ENCODE measurements at regions not wholly inside any gene's neighbourhood (a gene's known extent, or its start where the extent isn't known, plus 50 kb on each side); places are given as distances from the start of the nearest gene placed in this dataset.
A peak's percentile ranks its signal among the peaks of the same experiment; 100 is the strongest.
"Not testable (repeated sequence)": the region's sequence is repeated elsewhere in the genome, so short reads cannot be mapped to it uniquely, and the experiment has no call there.

- no peak for DNase-seq (ENCODE audit: low read depth)
Observed at GRCh38 chr17:16888413-16889087, 83.4 kb downstream of the TNFRSF13B start.

GRCh38 chr17:16887523-16888095 is 84.3 kb downstream of the TNFRSF13B start:
- DNase-seq (ENCODE audit: low read depth): no peak

GRCh38 chr17:16886655-16887322 is 85.1 kb downstream of the TNFRSF13B start:
- no peak for DNase-seq (ENCODE audit: low read depth)

DNA sequence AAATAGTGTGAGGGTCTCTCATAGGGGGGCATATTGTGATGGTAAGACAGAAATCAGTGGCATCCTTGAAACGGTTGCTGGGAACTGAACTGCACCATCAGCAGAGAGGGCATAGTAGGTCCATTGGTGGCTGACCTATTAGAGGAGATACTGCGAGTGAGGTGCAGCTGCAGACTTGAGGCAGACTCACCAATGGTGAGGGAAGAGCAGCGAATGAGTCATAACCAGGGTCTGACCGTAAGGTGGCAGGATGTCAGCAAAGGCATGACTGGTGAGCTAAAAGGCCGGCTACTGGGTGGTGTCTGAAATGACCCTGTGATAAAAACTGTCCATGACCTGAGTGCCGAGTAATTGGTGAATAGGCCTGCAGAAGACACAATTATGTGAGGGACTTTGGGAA is 86.7 kb downstream of the TNFRSF13B start:
- not testable (repeated sequence) for DNase-seq (ENCODE audit: low read depth)

DNA sequence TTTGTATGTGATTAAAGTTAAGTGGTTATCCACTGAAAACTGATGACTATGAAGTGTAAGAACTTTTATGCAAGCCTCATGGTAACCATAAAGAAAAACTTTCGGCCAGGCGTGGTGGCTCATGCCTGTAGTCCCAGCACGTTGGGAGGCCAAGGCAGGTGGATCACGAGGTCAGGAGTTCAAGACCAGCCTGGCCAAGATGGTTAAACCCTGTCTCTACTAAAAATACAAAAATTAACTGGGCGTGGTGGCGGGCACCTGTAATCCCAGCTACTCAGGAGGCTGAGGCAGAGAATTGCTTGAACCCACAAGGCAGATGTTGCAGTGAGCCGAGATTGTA is 89.0 kb downstream of the TNFRSF13B start:
- DNase-seq (ENCODE audit: low read depth): not testable (repeated sequence)

DNA sequence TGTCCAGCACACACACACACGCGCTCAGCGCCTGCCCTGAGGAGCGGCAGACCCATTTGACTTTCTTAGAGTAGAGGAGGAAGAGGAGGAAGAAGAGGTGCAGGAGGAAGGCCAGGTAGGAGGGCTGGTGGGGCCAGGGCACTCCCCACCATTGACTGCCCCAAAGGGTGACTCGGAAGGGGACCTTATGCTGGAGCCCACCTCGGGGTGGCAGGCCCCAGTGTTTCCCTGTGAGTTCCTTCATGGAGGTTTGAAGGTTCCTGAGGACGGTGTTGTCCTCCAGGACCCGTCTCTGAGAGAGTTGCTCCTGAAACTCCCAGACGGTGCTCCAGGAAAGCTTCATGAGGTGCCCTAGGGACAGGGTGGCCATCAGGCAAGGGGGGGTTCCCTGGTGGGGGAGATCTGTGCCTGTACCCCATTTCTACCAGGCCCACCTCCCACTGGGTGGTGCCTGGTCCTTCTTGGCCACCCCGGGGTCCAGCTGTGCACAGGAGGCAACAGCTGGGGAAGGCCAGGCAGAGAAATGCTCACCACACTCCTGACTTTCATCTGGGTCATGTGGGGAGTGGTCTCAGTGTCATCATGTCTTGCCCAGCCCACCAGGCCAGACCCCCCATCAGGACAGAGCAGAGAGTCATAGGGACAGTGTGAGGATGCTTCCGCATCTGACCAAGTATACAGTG is 89.5 kb downstream of the TNFRSF13B start:
- DNase-seq (ENCODE audit: low read depth): no peak

DNA sequence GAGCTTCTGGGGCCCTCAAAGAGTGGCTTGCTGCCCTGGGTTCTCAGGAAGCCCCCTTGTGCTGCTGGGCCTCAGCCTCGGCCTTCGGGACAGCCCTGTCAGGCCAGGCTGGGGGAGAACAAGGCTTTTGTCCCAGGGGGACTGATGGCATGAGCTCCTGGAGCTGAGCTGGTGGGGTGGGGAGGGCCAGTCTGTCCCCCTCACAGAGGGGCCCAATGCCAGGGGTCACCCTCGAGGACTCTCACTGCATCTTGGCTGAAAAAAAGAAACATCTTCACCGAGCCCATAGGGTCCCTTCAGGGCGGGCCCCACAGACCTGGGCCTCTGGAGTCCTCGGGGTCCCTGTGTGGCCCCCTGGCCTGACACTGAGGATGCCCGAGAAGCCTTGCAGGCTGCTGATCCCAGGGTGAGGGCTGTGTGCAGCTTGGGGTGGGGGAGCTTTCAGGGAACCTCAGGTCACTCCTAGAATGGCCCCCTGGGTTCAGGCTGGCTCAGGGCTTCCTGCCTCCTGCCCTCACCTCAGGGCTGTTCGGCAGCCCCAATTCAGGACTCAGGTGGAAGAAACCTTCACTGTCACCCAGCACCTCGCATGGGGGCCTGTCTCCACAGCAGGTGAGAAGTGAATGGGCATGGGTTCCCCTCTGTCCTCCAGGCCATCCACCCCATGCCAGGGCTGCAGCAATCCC is 90.5 kb downstream of the TNFRSF13B start:
- DNase-seq (ENCODE audit: low read depth): no peak

GRCh38 chr17:16880843-16881230 is 91.1 kb downstream of the TNFRSF13B start:
- DNase-seq (ENCODE audit: low read depth): no peak

DNA sequence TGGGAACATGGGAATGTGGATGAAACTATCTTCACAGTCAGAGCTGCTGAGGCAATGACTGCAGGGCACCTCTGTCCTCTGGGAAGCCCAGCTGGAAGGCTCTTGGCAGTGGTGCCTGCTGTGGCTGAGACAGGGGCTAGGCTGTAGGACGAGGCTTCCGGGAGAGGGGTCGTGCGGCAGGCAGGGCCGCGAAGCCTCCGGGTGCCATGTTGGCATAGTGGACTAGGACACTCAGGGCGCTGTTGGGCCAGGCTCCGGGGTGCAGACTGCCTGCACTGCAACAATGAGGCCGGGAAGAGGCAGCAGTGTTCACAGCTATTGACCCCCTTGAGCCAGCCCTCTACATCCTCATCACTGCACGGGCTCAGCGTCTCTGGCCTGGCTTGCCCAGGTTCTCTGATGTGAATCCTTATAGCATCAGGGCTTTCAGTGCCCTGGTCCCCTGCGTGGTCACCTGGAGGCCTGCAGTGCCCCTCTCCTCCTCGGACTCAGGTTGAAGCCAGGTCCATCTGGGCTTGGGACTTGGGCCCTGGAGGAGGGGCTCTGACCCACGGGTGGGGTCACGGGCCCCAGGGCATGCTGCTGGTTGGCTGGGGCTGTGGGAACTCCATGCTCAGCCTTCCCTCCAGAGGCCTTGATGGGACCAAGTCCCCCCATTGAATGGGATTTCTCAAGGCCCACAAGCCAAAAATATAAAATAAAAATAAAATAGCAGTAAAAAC is 91.6 kb downstream of the TNFRSF13B start:
- no peak for DNase-seq (ENCODE audit: low read depth)

DNA sequence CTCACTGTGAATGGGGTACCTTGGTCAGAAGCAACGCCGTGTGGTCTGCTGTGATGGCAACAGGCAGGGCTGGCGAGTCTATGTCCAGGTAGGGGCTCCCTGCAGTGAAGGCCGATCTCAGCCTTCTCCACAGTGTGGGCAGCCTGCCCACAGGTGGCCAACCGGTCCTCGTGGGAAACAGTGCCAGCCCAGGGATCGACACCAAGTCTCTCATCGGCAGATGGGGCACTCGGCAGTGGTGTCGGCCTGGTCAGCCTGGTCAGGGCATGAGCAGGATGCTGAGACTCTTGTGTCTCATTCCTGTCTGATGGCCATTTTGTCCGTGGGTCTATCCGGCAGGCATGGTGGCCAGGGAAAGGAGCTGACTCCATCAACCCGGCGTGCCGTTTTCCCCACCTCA is 92.2 kb downstream of the TNFRSF13B start:
- DNase-seq (ENCODE audit: low read depth): no peak

DNA sequence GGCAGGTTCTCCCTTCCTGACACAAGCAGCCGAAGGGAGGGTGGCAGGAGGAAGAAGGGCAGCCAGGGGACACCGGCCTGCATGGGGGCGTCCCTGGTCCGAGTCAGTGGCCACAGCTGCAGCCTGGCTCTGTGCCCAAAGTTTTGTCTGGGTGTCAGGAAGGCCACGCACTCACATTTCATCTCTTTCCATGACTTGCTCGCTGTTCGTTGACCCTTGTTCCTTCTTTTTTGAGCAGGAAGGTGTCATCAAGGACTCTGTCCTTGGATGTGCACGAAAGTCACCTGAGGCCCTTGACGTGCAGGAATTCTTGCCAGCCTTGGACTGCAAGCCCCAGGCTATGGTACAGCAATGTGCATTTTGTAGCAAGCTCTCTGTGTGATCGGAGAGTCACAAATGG is 93.3 kb downstream of the TNFRSF13B start:
- no peak for DNase-seq (ENCODE audit: low read depth)

DNA sequence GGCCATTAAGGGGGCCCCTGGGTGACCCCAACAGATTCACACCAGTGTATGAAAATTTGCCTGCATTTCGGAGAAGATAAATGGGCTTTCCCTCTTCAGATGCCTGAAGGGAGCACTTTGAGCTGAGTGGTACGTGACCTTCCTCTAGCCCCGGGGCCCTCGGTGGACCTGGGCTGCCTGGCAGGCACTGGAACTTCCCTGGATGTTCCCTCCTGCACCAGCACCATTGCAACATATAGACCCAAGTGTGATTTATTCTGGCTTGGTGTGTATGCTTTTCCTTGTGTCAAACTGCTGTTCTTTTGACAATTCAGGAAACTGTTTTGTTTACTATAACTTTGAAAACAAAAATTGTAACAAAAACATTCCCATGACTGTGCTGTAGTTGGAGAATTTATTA is 93.8 kb downstream of the TNFRSF13B start:
- DNase-seq (ENCODE audit: low read depth): no peak

DNA sequence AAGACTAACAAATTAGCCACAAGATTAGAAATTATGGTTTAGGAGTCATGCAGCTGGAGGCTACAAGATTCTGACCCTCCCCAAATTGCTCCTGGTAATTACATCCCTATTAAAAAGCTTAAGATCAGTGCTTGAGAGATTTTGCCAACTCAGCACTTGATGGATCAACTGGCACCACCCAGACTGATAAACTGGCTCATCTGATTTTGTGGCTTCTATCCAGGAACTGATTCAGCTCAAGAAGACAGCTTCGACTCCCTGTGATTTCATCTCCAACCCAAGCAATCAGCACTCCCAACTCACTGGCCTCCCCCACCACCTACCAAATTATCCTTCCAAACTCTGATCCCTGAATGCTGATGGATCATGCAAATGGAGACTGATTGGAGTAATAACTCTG is 94.8 kb downstream of the TNFRSF13B start:
- DNase-seq (ENCODE audit: low read depth): peak; percentile 14

DNA sequence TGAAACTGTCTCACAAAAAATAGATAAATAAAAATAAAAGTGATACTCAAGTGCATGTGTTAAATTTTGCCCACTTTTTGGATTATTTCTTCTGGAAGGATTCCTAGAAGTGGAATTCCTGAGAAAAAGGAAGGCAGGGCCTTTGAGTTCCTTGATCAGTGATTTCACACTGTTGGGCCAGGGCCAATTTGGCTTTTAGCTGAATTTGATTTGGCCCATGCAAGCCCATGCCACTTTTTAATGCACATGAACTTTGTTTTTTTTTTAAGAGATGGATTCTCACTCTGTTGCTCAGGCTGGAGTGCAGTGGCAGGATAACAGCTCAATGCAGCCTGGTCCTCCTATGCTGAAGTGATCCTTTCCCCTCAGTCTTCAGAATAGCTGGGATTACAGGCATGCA is 96.3 kb downstream of the TNFRSF13B start:
- no peak for DNase-seq (ENCODE audit: low read depth)

- not testable (repeated sequence) for DNase-seq (ENCODE audit: low read depth)
Observed at GRCh38 chr17:16874216-16874615, 97.7 kb downstream of the TNFRSF13B start.

DNA sequence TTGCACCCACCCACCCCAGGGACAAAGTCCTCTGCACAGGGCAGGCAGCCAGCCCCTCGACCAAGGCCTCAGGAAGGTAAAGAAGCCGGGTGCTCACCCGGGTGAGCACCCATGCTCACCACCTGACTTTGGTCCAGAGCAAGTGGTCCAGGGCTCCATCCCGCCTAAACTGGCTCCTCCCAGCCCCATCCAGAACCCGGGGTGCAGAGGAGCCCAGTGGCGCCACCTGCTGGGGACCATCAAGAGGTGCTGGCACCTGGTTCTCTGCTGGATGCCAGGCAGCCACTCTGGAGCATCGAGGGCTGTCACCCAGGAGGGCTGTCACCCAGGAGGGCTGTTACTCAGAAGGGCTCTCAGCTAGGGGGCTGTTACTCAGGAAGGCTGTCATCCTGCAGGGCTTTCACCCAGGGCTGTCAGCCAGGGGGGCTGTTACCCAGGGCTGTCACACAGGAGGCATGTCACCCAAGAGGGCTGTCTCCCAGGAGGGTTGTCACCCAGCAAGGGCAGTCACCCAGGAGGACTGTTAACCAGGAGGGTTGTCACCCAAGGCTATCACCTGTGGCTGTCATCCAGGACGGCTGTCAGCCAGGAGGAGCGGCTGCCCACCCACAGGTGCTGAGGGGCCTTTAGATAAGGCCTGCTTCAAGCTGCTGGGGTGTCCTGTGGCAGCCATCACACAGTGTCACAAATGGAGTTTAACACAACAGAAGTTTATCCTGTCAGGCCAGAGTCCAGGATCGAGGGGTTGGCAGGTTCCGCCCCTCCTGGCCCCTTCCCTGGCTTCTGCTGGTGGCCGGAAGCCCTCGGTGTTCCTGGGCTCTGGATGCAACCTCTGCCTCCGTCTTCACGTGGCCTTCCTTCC is 98.5 kb downstream of the TNFRSF13B start:
- no peak for DNase-seq (ENCODE audit: low read depth)

- no peak for DNase-seq (ENCODE audit: low read depth)
Observed at GRCh38 chr17:16872351-16873173, 99.4 kb downstream of the TNFRSF13B start.

- not testable (repeated sequence) for DNase-seq (ENCODE audit: low read depth)
Observed at GRCh38 chr17:16871446-16872190, 100.3 kb downstream of the TNFRSF13B start.

Data from amniotic epithelial cell (primary cell).